ENCODE measurements at regions not wholly inside any gene's neighbourhood (a gene's known extent, or its start where the extent isn't known, plus 50 kb on each side); places are given as distances from the start of the nearest gene placed in this dataset.

DNA sequence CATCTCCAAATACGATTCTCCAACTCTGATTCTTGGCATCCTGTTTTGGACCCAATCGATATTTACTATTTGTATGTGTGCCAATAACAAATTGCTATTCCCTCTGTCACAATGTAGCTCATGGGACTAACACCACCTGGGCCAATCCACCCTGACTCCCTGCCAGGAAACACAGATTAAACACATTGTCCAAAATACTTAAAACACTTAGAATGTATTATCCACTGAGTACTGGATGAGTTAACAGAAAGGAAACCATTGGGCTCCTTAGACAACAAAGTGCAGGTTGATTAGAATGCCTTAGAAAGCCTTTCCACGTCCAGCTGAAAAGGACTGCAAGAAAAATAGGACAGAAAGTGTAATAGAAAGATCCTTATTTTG lies 79.4 kb upstream of the ARHGAP28 start:
- H3K27me3 Mint-ChIP-seq (ENCODE audit: insufficient read depth, unreplicated experiment) = no peaks in the 10 kb centered on the region
- BruUV-seq (replicated peaks) = no TSS peak

GRCh38 chr18:6650747-6651146 lies 78.8 kb upstream of the ARHGAP28 start:
- TF ChIP-seq CTCF (IDR thresholded peaks at IDR 0.05; ENCODE audit: insufficient read depth in 1 of 2, low read depth in 1 of 2, low read length in 1 of 2, severe bottlenecking in 1 of 2, unreplicated experiment in 1 of 2) = no peak
- Histone ChIP-seq H3K4me3 (ENCODE audit: low read depth, low read length) (no peak overlapping the region), H3K9me3 (no peaks in the 10 kb centered on the region), H3K36me3 (ENCODE audit: control insufficient read depth, insufficient read depth, low read length) (no peaks in the 10 kb centered on the region), H3K27me3 (replicated peaks; ENCODE audit: control insufficient read depth, insufficient read depth, low read length) (no peaks in the 10 kb centered on the region), H3K4me1 (peaks cover 16% of the 10 kb centered on the region)
- no peaks in the 10 kb centered on the region for H3K27me3 Mint-ChIP-seq (ENCODE audit: insufficient read depth, unreplicated experiment)
- DNase-seq = no peak
- no peaks in the 10 kb centered on the region for H3K9me3 Mint-ChIP-seq (ENCODE audit: unreplicated experiment)
- ChIA-PET POLR2A (no interaction called here), CTCF (no interaction called here)
- peaks cover 17% of the 10 kb centered on the region for H3K4me1 Mint-ChIP-seq (ENCODE audit: low read depth, unreplicated experiment)
- H3K27ac Mint-ChIP-seq (ENCODE audit: unreplicated experiment) = no peak overlapping the region
- H3K4me3 Mint-ChIP-seq (ENCODE audit: unreplicated experiment) = no peak overlapping the region
- BruUV-seq (replicated peaks) = no TSS peak
- intact Hi-C loops (cut with micrococcal nuclease; ENCODE audit: unreplicated experiment) = no loop called here
- H3K36me3 Mint-ChIP-seq (ENCODE audit: insufficient read depth, unreplicated experiment) = peaks cover 4% of the 10 kb centered on the region

More for the DNA sequence above, 79.4 kb upstream of the ARHGAP28 start:
- Mint-ChIP-seq H3K36me3 (ENCODE audit: insufficient read depth, unreplicated experiment) (peaks cover 6% of the 10 kb centered on the region), H3K4me3 (ENCODE audit: unreplicated experiment) (no peak overlapping the region), H3K9me3 (ENCODE audit: unreplicated experiment) (no peaks in the 10 kb centered on the region), H3K4me1 (ENCODE audit: low read depth, unreplicated experiment) (peaks cover 17% of the 10 kb centered on the region), H3K27ac (ENCODE audit: unreplicated experiment) (no peak overlapping the region)
- intact Hi-C loops (cut with micrococcal nuclease; ENCODE audit: unreplicated experiment) = no loop called here
- DNase-seq = no peak
- ChIA-PET POLR2A (no interaction called here), CTCF (no interaction called here)
- no peak overlapping the region for H3K4me3 ChIP-seq (ENCODE audit: low read depth, low read length)
- no peaks in the 10 kb centered on the region for H3K36me3 ChIP-seq (ENCODE audit: control insufficient read depth, insufficient read depth, low read length)
- no peaks in the 10 kb centered on the region for H3K27me3 ChIP-seq (replicated peaks; ENCODE audit: control insufficient read depth, insufficient read depth, low read length)
- peaks cover 22% of the 10 kb centered on the region for H3K4me1 ChIP-seq
- no peaks in the 10 kb centered on the region for H3K9me3 ChIP-seq
- TF ChIP-seq CTCF (IDR thresholded peaks at IDR 0.05; ENCODE audit: insufficient read depth in 1 of 2, low read depth in 1 of 2, low read length in 1 of 2, severe bottlenecking in 1 of 2, unreplicated experiment in 1 of 2) = no peak

DNA sequence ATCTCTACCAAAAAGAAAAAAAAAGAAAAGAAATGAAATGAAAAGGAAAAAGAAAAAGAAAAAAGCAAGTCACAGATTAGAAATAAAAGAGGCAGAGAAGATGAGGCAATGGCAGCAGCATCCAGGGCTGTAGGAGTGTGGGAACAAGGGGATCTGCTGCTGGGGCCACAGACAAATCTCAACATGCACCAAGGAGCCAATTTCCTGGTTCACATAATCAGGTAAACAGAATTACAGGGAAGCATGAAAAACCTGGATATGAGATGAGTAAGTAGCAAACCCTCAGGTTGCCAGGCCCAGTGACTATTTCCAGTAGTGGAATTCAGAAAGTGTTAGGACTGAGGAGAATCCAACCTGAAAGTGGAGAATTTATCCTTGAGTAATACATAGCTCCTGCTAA lies 77.4 kb upstream of the ARHGAP28 start:
- Mint-ChIP-seq H3K27me3 (ENCODE audit: insufficient read depth, unreplicated experiment) (no peaks in the 10 kb centered on the region), H3K9me3 (ENCODE audit: unreplicated experiment) (no peaks in the 10 kb centered on the region), H3K4me3 (ENCODE audit: unreplicated experiment) (no peak overlapping the region), H3K4me1 (ENCODE audit: low read depth, unreplicated experiment) (peaks cover 8% of the 10 kb centered on the region), H3K27ac (ENCODE audit: unreplicated experiment) (no peak overlapping the region), H3K36me3 (ENCODE audit: insufficient read depth, unreplicated experiment) (no peaks in the 10 kb centered on the region)
- BruUV-seq (replicated peaks) = no TSS peak
- Histone ChIP-seq H3K9me3 (no peaks in the 10 kb centered on the region), H3K4me1 (peaks cover 3% of the 10 kb centered on the region), H3K36me3 (ENCODE audit: control insufficient read depth, insufficient read depth, low read length) (no peaks in the 10 kb centered on the region), H3K4me3 (ENCODE audit: low read depth, low read length) (no peak overlapping the region), H3K27me3 (replicated peaks; ENCODE audit: control insufficient read depth, insufficient read depth, low read length) (no peaks in the 10 kb centered on the region)
- POLR2A ChIA-PET = no interaction called here
- CTCF ChIA-PET = no interaction called here
- intact Hi-C loops (cut with micrococcal nuclease; ENCODE audit: unreplicated experiment) = no loop called here
- DNase-seq = no peak
- no peak for TF ChIP-seq CTCF (IDR thresholded peaks at IDR 0.05; ENCODE audit: insufficient read depth in 1 of 2, low read depth in 1 of 2, low read length in 1 of 2, severe bottlenecking in 1 of 2, unreplicated experiment in 1 of 2)

Measured in Caco-2 (cell line).